ENCODE measurements at regions not wholly inside any gene's neighbourhood (a gene's known extent, or its start where the extent isn't known, plus 50 kb on each side); places are given as distances from the start of the nearest gene placed in this dataset.

- Mint-ChIP-seq H3K27ac (no peak overlapping the region), H3K9me3 (no peaks in the 10 kb centered on the region), H3K36me3 (no peaks in the 10 kb centered on the region), H3K4me1 (no peaks in the 10 kb centered on the region), H3K4me3 (no peak overlapping the region), H3K27me3 (ENCODE audit: insufficient read depth, low read depth) (peaks cover 2% of the 10 kb centered on the region)
- Histone ChIP-seq H3F3A (ENCODE audit: low read depth) (no peaks in the 10 kb centered on the region), H2AFZ (replicated peaks) (no peak overlapping the region), H3K9ac (no peak overlapping the region), H3K27ac (no peak overlapping the region), H3K9me3 (ENCODE audit: low read depth) (no peaks in the 10 kb centered on the region), H3K4me2 (no peak overlapping the region), H3K36me3 (no peaks in the 10 kb centered on the region), H4K20me1 (ENCODE audit: low read depth) (no peaks in the 10 kb centered on the region), H3K4me1 (no peaks in the 10 kb centered on the region), H3K4me3 (no peak overlapping the region), H3K27me3 (no peaks in the 10 kb centered on the region), H3K79me2 (ENCODE audit: low read depth) (no peaks in the 10 kb centered on the region)
- no peak for DNase-seq (ENCODE audit: low spot score)
- TF ChIP-seq EZH2phosphoT487 (IDR thresholded peaks at IDR 0.05) (no peak), EZH2 (IDR thresholded peaks at IDR 0.05) (no peak), CTCF (IDR thresholded peaks at IDR 0.05) (no peak)
Measured at GRCh38 chr6:134424798-134425170, 106.9 kb upstream of the SGK1 start.

- Mint-ChIP-seq H3K4me3 (no peak overlapping the region), H3K27me3 (ENCODE audit: insufficient read depth, low read depth) (peaks cover 2% of the 10 kb centered on the region), H3K27ac (no peak overlapping the region), H3K36me3 (no peaks in the 10 kb centered on the region), H3K4me1 (no peaks in the 10 kb centered on the region), H3K9me3 (no peaks in the 10 kb centered on the region)
- Histone ChIP-seq H3K36me3 (no peaks in the 10 kb centered on the region), H2AFZ (replicated peaks) (no peak overlapping the region), H4K20me1 (ENCODE audit: low read depth) (no peaks in the 10 kb centered on the region), H3K9me3 (ENCODE audit: low read depth) (no peaks in the 10 kb centered on the region), H3K4me1 (no peaks in the 10 kb centered on the region), H3K4me2 (no peak overlapping the region), H3K27ac (no peak overlapping the region), H3K9ac (no peak overlapping the region), H3K27me3 (no peaks in the 10 kb centered on the region), H3K79me2 (ENCODE audit: low read depth) (no peaks in the 10 kb centered on the region), H3K4me3 (no peak overlapping the region), H3F3A (ENCODE audit: low read depth) (no peaks in the 10 kb centered on the region)
- TF ChIP-seq EZH2phosphoT487 (IDR thresholded peaks at IDR 0.05), result no peak
- TF ChIP-seq EZH2 (IDR thresholded peaks at IDR 0.05), result no peak
- no peak for TF ChIP-seq CTCF (IDR thresholded peaks at IDR 0.05)
- DNase-seq (ENCODE audit: low spot score), result no peak
Measured at GRCh38 chr6:134424165-134424797, 106.4 kb upstream of the SGK1 start.

- Histone ChIP-seq H3K4me3 (no peak overlapping the region), H3K4me1 (no peaks in the 10 kb centered on the region), H3K9ac (no peak overlapping the region), H3K4me2 (no peak overlapping the region), H3K27me3 (no peaks in the 10 kb centered on the region), H4K20me1 (ENCODE audit: low read depth) (no peaks in the 10 kb centered on the region), H2AFZ (replicated peaks) (no peak overlapping the region), H3K79me2 (ENCODE audit: low read depth) (no peaks in the 10 kb centered on the region), H3F3A (ENCODE audit: low read depth) (no peaks in the 10 kb centered on the region), H3K9me3 (ENCODE audit: low read depth) (no peaks in the 10 kb centered on the region), H3K36me3 (no peaks in the 10 kb centered on the region), H3K27ac (no peak overlapping the region)
- no peaks in the 10 kb centered on the region for H3K4me1 Mint-ChIP-seq
- DNase-seq (ENCODE audit: low spot score), result no peak
- H3K9me3 Mint-ChIP-seq, result no peaks in the 10 kb centered on the region
- TF ChIP-seq EZH2phosphoT487 (IDR thresholded peaks at IDR 0.05), result no peak
- TF ChIP-seq CTCF (IDR thresholded peaks at IDR 0.05), result no peak
- TF ChIP-seq EZH2 (IDR thresholded peaks at IDR 0.05), result no peak
- H3K27me3 Mint-ChIP-seq (ENCODE audit: insufficient read depth, low read depth), result peaks cover 2% of the 10 kb centered on the region
- no peak overlapping the region for H3K4me3 Mint-ChIP-seq
- no peak overlapping the region for H3K27ac Mint-ChIP-seq
- H3K36me3 Mint-ChIP-seq, result no peaks in the 10 kb centered on the region
Measured at GRCh38 chr6:134422426-134423231, 104.7 kb upstream of the SGK1 start.

Data from neural progenitor cell (in vitro differentiated cells).